ENCODE measurements at regions not wholly inside any gene's neighbourhood (a gene's known extent, or its start where the extent isn't known, plus 50 kb on each side); places are given as distances from the start of the nearest gene placed in this dataset.

- DNase-seq (ENCODE audit: low spot score in 2 of 2), result no peak
- H3K4me3 ChIP-seq (ENCODE audit: low read depth, poor library complexity, severe bottlenecking), result no peak overlapping the region
- WGBS, 2 donors, result 91 to 93% methylated on average over 1 of the region's 1 CpG
- intact Hi-C loops (cut with DNase I; ENCODE audit: low total_unique reads), result no loop called here
- TF ChIP-seq POLR2A (IDR thresholded peaks at IDR 0.05), result no peak
- TF ChIP-seq CTCF (IDR thresholded peaks at IDR 0.05), result no peak
Measured at GRCh38 chr3:38916706-38917105, 100.7 kb upstream of the SCN10A start.

- WGBS, 2 donors, result 47 to 50% methylated on average over 1 of the region's 1 CpG
- intact Hi-C loops (cut with DNase I; ENCODE audit: low total_unique reads), result no loop called here
- no peak overlapping the region for H3K4me3 ChIP-seq (ENCODE audit: low read depth, poor library complexity, severe bottlenecking)
- no peak for DNase-seq (ENCODE audit: low spot score in 2 of 2)
- no peak for TF ChIP-seq POLR2A (IDR thresholded peaks at IDR 0.05)
- no peak for TF ChIP-seq CTCF (IDR thresholded peaks at IDR 0.05)
Measured at GRCh38 chr3:38907426-38907825, 91.4 kb upstream of the SCN10A start.

GRCh38 chr3:38890426-38890825, 74.4 kb upstream of the SCN10A start:
- WGBS, 2 donors, result 57 to 62% methylated on average over 4 of the region's 4 CpGs
- intact Hi-C loops (cut with DNase I; ENCODE audit: low total_unique reads), result no loop called here
- no peak for DNase-seq (ENCODE audit: low spot score in 2 of 2)
- TF ChIP-seq CTCF (IDR thresholded peaks at IDR 0.05), result no peak
- TF ChIP-seq POLR2A (IDR thresholded peaks at IDR 0.05), result no peak
- H3K4me3 ChIP-seq (ENCODE audit: low read depth, poor library complexity, severe bottlenecking), result no peak overlapping the region

GRCh38 chr3:38878646-38879045, 62.6 kb upstream of the SCN10A start:
- DNase-seq (ENCODE audit: low spot score in 2 of 2), result no peak
- H3K4me3 ChIP-seq (ENCODE audit: low read depth, poor library complexity, severe bottlenecking), result no peak overlapping the region
- TF ChIP-seq CTCF (IDR thresholded peaks at IDR 0.05), result no peak
- no peak for TF ChIP-seq POLR2A (IDR thresholded peaks at IDR 0.05)
- intact Hi-C loops (cut with DNase I; ENCODE audit: low total_unique reads), result no loop called here

Measured in lower leg skin (tissue), 4 donors.